Heart right ventricle (tissue), 16 donors: ENCODE measurements at regions not wholly inside any gene's neighbourhood (a gene's known extent, or its start where the extent isn't known, plus 50 kb on each side); places are given as distances from the start of the nearest gene placed in this dataset.

Experiments used
- ATAC-seq, 8 donors: fragments of 200-7000 bp; cut with Tn5 transposase; one replicate each; pipeline ENCODE4 v1.9.1; 2020; ENCODE audit warnings: mild to moderate bottlenecking in 8 of 8, moderate library complexity in 8 of 8, moderate number of reproducible peaks in 1 of 8
- DNase-seq, 2 donors: peaks; one replicate each; pipeline ENCODE4 v3.0.0-alpha.2; 2020
- H3K27ac ChIP-seq, 10 donors: fragments of 200-600 bp; sonication (generic) in 2 of 10; one replicate each; pipeline versions ENCODE4 v1.5.0 to v1.8.0; 2020 to 2022; ENCODE audit warnings: mild to moderate bottlenecking in 3 of 10
- H3K27me3 ChIP-seq, 7 donors: fragments of 200-600 bp; one replicate each; pipeline ENCODE4 v1.8.0; 2021 to 2022; ENCODE audit warnings: mild to moderate bottlenecking in 2 of 7
- H3K36me3 ChIP-seq, 9 donors: fragments of 200-600 bp; sonication (generic) in 1 of 9; one replicate each; pipeline versions ENCODE4 v1.5.0 to v1.8.0; 2020 to 2022; ENCODE audit warnings: mild to moderate bottlenecking in 2 of 9
- H3K4me1 ChIP-seq, 9 donors: fragments of 200-600 bp; sonication (generic) in 1 of 9; one replicate each; pipeline versions ENCODE4 v1.5.0 to v1.8.0; 2020 to 2022; ENCODE audit warnings: mild to moderate bottlenecking in 4 of 9
- H3K4me3 ChIP-seq, 10 donors: fragments of 200-600 bp; sonication (generic) in 2 of 10; one replicate each; pipeline versions ENCODE4 v1.5.0 to v1.8.0; 2020 to 2022; ENCODE audit warnings: mild to moderate bottlenecking in 7 of 10, moderate library complexity in 2 of 10
- H3K9me3 ChIP-seq, 11 donors: fragments of 200-600 bp in 10 of 11; sonication (generic) in 2 of 11; one replicate each; pipeline versions ENCODE4 v1.5.0 to v1.8.0; 2013 to 2022; ENCODE audit warnings: mild to moderate bottlenecking in 2 of 11, control low read depth in 1 of 11, moderate library complexity in 1 of 11
- CTCF ChIP-seq, 9 donors: fragments of 200-600 bp; sonication (generic) in 2 of 9; IDR thresholded peaks; one replicate each; pipeline versions ENCODE4 v1.5.0 to v1.8.0; 2021 to 2022; ENCODE audit warnings: antibody characterized with exemption in 9 of 9, mild to moderate bottlenecking in 5 of 9, moderate library complexity in 1 of 9
- WGBS, 2 donors: extraction: QIAGEN DNeasy Blood & Tissue Kit; methylation state at CpG; one replicate each; pipeline ENCODE4 v1.1.7; 2013; ENCODE audit warnings: inconsistent platforms in 1 of 2; 5-methylcytosine and 5-hydroxymethylcytosine counted together
- intact Hi-C, 10 donors: fragments of 100-400 bp; cut with DNase I; formaldehyde crosslinking; loops; one replicate each; pipeline versions ENCODE4 v1.11.1 to v1.14.2; 2022
- donor health status: Arrhythmogenic right ventricular cardiomyopathy.
- donor health status: ischemic (EF 13 %, LVEDD 7.1; RV severe dilation, severe dysfunction).
- donor health status: healthy with polysubstance abuse.
- donor health status: DM: no; HTN: yes; CAD: no.
- donor health status: DM: no; HTN: no; CAD: no.
- donor health status: ischemic (EF 25% LVEDD 6.9; RV normal size, moderate dysfunction).
- donor health status: ischemic (EF 25% LVEDD 5.7; RV mildly dilated, moderate dysfunction).
- donor health status: healthy.
- donor health status: DM: yes; HTN: yes; CAD: no.
- donor health status: Ischemic cardiomyopathy.
- donor health status: ischemic (EF 35%, LVEDD 5.7; RV mildly dilated, moderate dysfunction).
- donor health status: nonischemic (EF 11% LVEDD 7.7; RV severe dilation, severe dysfunction).
- donor health status: DM: yes; HTN: yes; CAD: no.
- donor health status: PGD.
- donor health status: ischemic (EF 29% LVEDD 5.4; RV normal size, mild dysfunction).
- donor health status: nonischemic (EF 23%, LVEDD 6.1; RV moderate dilation, normal function).

- Histone ChIP-seq H3K27ac (no peak overlapping the region), H3K27me3 (no peaks in the 10 kb centered on the region), H3K9me3 (peaks cover 0 to 8% (median 0%) of the 10 kb centered on the region in 11 donors), H3K36me3 (no peaks in the 10 kb centered on the region), H3K4me1 (no peaks in the 10 kb centered on the region), H3K4me3 (no peak overlapping the region)
- no peak for ATAC-seq
- no peak for TF ChIP-seq CTCF (IDR thresholded peaks at IDR 0.05)
- DNase-seq = no peak
- 77 to 81% methylated on average over 2 of the region's 2 CpGs for WGBS, 2 donors
- intact Hi-C loops = no loop called here
Observed at GRCh38 chr16:64545768-64546167, 576.1 kb downstream of the CDH11 start.

- Histone ChIP-seq H3K9me3 (peaks cover 0 to 8% (median 0%) of the 10 kb centered on the region in 11 donors), H3K27me3 (no peaks in the 10 kb centered on the region), H3K36me3 (no peaks in the 10 kb centered on the region), H3K27ac (no peak overlapping the region), H3K4me3 (no peak overlapping the region), H3K4me1 (no peaks in the 10 kb centered on the region)
- DNase-seq (no peak), ATAC-seq (no peak)
- WGBS, 2 donors = 57 to 58% methylated on average over 1 of the region's 1 CpG
- intact Hi-C loops = no loop called here
- no peak for TF ChIP-seq CTCF (IDR thresholded peaks at IDR 0.05)
Observed at GRCh38 chr16:64544859-64545258, 577.0 kb downstream of the CDH11 start.

GRCh38 chr16:64543441-64543840, 578.4 kb downstream of the CDH11 start:
- ATAC-seq (no peak), DNase-seq (no peak)
- TF ChIP-seq CTCF (IDR thresholded peaks at IDR 0.05) = no peak
- Histone ChIP-seq H3K27ac (no peak overlapping the region), H3K9me3 (peaks cover 0 to 8% (median 0%) of the 10 kb centered on the region in 11 donors), H3K4me1 (no peaks in the 10 kb centered on the region), H3K4me3 (no peak overlapping the region), H3K27me3 (no peaks in the 10 kb centered on the region), H3K36me3 (no peaks in the 10 kb centered on the region)
- 72 to 79% methylated on average over 4 of the region's 4 CpGs for WGBS, 2 donors
- intact Hi-C loops = no loop called here

GRCh38 chr16:64543031-64543430, 578.8 kb downstream of the CDH11 start:
- intact Hi-C loops = no loop called here
- ATAC-seq (no peak), DNase-seq (no peak)
- TF ChIP-seq CTCF (IDR thresholded peaks at IDR 0.05) = no peak
- Histone ChIP-seq H3K4me1 (no peaks in the 10 kb centered on the region), H3K9me3 (peaks cover 0 to 8% (median 0%) of the 10 kb centered on the region in 11 donors), H3K36me3 (no peaks in the 10 kb centered on the region), H3K4me3 (no peak overlapping the region), H3K27ac (no peak overlapping the region), H3K27me3 (no peaks in the 10 kb centered on the region)
- 76 to 81% methylated on average over 1 of the region's 1 CpG for WGBS, 2 donors
